ENCODE measurements at regions not wholly inside any gene's neighbourhood (a gene's known extent, or its start where the extent isn't known, plus 50 kb on each side); places are given as distances from the start of the nearest gene placed in this dataset.

DNA sequence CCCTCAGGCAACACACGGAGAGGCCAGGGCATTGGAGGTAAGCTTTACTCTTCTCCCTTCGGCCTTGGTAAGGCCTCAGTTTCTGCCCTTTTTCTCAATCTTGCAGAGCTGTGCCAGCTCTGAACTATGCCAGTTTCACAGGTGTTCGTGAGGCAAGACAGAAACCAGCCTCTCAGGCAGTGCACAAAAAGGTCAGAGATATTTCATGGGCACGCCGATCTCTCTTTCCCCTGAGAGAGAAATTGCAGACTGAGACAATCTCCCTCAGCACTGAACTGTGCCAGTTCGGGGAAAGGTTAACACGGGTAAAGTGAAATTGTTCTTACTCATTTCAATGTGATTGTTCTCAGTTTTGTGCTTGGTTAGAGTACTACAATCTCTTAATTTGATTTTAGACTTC is 88.5 kb downstream of the GMNC start:
- TF ChIP-seq, protein P1, sequence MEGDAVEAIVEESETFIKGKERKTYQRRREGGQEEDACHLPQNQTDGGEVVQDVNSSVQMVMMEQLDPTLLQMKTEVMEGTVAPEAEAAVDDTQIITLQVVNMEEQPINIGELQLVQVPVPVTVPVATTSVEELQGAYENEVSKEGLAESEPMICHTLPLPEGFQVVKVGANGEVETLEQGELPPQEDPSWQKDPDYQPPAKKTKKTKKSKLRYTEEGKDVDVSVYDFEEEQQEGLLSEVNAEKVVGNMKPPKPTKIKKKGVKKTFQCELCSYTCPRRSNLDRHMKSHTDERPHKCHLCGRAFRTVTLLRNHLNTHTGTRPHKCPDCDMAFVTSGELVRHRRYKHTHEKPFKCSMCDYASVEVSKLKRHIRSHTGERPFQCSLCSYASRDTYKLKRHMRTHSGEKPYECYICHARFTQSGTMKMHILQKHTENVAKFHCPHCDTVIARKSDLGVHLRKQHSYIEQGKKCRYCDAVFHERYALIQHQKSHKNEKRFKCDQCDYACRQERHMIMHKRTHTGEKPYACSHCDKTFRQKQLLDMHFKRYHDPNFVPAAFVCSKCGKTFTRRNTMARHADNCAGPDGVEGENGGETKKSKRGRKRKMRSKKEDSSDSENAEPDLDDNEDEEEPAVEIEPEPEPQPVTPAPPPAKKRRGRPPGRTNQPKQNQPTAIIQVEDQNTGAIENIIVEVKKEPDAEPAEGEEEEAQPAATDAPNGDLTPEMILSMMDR (IDR thresholded peaks at IDR 0.05) = no peak
- ChIA-PET CTCF (no interaction called here), POLR2A (no interaction called here)
- no peaks in the 10 kb centered on the region for H3K27me3 Mint-ChIP-seq
- no peaks in the 10 kb centered on the region for H3K36me3 Mint-ChIP-seq (ENCODE audit: low read depth)
- H3K27ac Mint-ChIP-seq = no peak overlapping the region
- no peak overlapping the region for H3K4me3 Mint-ChIP-seq
- DNase-seq (no peak), ATAC-seq (no peak)
- H3K4me1 Mint-ChIP-seq (ENCODE audit: low read depth) = no peaks in the 10 kb centered on the region
- peaks cover 5% of the 10 kb centered on the region for H3K9me3 Mint-ChIP-seq
- intact Hi-C loops (cut with micrococcal nuclease) = no loop called here

DNA sequence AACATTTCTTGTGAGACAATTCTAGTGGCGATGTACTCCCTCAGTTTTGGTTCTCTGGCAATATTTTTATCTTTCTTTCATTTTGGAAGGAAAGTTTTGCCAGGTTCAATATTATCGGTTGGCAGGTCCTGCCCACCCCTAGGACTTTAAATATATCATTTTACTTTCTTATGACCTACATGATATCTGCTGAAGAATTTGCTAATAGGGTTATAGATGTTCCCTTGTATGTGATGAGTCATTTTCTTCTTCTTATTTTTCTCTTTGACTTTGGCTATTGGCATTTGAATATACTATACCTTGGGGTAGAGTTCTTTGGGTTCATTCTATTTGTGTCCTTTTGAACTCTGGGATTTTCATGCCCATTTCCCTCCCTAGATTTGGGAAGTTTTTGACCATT is 89.7 kb downstream of the GMNC start:
- Mint-ChIP-seq H3K27ac (no peak overlapping the region), H3K4me3 (no peak overlapping the region), H3K36me3 (ENCODE audit: low read depth) (no peaks in the 10 kb centered on the region), H3K4me1 (ENCODE audit: low read depth) (no peaks in the 10 kb centered on the region), H3K27me3 (no peaks in the 10 kb centered on the region), H3K9me3 (peaks cover 5% of the 10 kb centered on the region)
- no peak for ATAC-seq
- DNase-seq = no peak
- ChIA-PET POLR2A (no interaction called here), CTCF (no interaction called here)
- intact Hi-C loops (cut with micrococcal nuclease) = no loop called here
- TF ChIP-seq, protein P1 (IDR thresholded peaks at IDR 0.05) = no peak

DNA sequence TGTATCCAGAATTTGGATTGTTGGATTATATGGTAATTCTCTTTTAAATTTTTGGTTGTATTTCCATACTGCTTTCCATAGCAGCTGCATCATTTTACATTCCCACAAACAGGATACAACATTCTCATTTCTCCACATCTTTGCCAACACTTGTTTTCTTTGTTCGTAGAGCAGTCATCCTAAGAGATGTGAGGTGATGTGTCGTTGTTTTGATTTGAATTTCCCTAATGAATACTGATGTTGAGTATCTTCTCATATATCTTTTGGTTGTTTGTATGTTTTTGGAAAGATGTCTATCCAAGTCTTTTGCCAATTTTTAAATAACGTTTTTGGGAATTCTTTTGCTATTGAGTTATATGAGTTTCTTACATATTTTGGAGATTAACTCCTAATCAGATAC is 93.6 kb downstream of the GMNC start:
- no peak overlapping the region for H3K4me3 Mint-ChIP-seq
- no peak overlapping the region for H3K27ac Mint-ChIP-seq
- ATAC-seq (no peak), DNase-seq (no peak)
- no peaks in the 10 kb centered on the region for H3K27me3 Mint-ChIP-seq
- ChIA-PET POLR2A (no interaction called here), CTCF (no interaction called here)
- H3K36me3 Mint-ChIP-seq (ENCODE audit: low read depth) = no peaks in the 10 kb centered on the region
- TF ChIP-seq, protein P1 (IDR thresholded peaks at IDR 0.05) = no peak
- peaks cover 5% of the 10 kb centered on the region for H3K9me3 Mint-ChIP-seq
- intact Hi-C loops (cut with micrococcal nuclease) = no loop called here
- H3K4me1 Mint-ChIP-seq (ENCODE audit: low read depth) = no peaks in the 10 kb centered on the region

DNA sequence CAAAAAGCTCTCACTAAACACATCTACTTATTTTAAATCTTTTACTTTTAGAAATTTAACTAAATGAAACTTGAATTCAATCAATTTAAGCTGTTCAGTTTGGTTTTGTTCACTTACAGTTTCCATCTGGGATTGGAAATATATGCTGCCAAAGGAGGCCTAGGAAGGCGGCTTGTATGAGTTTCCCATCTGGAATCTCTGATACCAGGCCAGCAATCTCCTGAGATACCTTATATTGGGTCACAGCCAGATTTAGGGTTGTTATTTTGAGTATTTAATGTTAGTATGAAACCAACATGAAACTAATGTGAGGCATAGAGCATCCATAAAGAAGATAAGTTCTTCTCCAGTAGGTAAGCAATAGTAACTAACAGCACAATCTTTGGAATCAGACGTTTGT is 94.6 kb downstream of the GMNC start:
- no peak overlapping the region for H3K4me3 Mint-ChIP-seq
- peaks cover 1% of the 10 kb centered on the region for H3K9me3 Mint-ChIP-seq
- no peak overlapping the region for H3K27ac Mint-ChIP-seq
- CTCF ChIA-PET = no interaction called here
- intact Hi-C loops (cut with micrococcal nuclease) = no loop called here
- H3K36me3 Mint-ChIP-seq (ENCODE audit: low read depth) = no peaks in the 10 kb centered on the region
- H3K4me1 Mint-ChIP-seq (ENCODE audit: low read depth) = no peaks in the 10 kb centered on the region
- no peaks in the 10 kb centered on the region for H3K27me3 Mint-ChIP-seq
- DNase-seq (no peak), ATAC-seq (no peak)
- POLR2A ChIA-PET = no interaction called here
- TF ChIP-seq, protein P1 (IDR thresholded peaks at IDR 0.05) = no peak

DNA sequence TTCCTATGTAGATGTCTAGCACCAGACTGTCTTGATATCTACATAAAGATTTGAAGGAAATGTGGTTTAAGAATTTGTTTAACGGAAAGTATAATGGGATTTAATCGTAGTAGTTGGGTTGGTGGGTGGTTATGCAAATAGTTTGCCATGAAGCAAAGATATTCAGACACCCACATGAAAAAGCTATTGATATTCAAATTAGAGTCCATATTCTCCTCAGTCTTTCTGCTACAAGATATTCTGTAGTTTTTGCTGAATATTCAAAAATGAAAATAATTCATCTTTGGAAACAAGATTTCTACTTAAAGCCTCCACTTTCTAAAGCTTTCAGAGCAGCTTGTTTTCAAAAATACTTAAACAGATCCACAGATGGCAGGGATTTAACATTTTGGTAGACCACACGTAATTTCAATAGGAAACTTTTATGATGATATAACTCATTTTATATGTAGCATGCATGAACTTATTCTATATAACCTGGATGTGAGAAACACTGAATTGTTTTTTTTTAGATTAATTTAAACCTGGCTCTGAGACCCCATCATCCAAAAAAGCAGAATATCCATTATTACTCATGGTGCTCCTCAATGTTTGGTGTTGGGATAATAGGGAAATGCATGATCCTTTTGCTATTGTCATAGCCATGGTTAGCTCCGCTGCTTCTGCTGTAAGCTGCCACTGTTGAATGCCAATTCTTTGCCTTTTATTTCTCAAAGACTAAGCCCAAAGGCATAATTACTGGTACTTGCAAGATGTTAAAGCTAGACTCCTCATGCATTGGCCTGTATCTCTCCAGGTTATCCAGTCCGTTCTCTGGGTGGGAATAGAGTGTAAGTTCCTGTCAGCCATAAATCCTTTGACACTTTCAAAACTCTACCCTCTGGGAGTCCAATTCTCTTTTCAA is 98.0 kb downstream of the GMNC start:
- H3K36me3 Mint-ChIP-seq (ENCODE audit: low read depth) = no peaks in the 10 kb centered on the region
- intact Hi-C loops (cut with micrococcal nuclease) = no loop called here
- no peaks in the 10 kb centered on the region for H3K27me3 Mint-ChIP-seq
- no peak for DNase-seq
- no peak overlapping the region for H3K27ac Mint-ChIP-seq
- ATAC-seq = no peak
- no peaks in the 10 kb centered on the region for H3K4me1 Mint-ChIP-seq (ENCODE audit: low read depth)
- ChIA-PET POLR2A (no interaction called here), CTCF (interaction anchor here (0.9 kb wide), 1 partner anchor 120 kb away, joined by 3 read pairs; no protein-coding TSS in a partner anchor)
- H3K9me3 Mint-ChIP-seq = no peaks in the 10 kb centered on the region
- TF ChIP-seq, protein P1 (IDR thresholded peaks at IDR 0.05) = no peak
- no peak overlapping the region for H3K4me3 Mint-ChIP-seq

Data from activated CD8-positive, alpha-beta T cell treated with anti-CD3 and anti-CD28 coated beads for 36 hours (primary cell).